NCI-H1694 treated with DMSO at 0.1 percent for 48 hours (cell line): ENCODE measurements at regions not wholly inside any gene's neighbourhood (a gene's known extent, or its start where the extent isn't known, plus 50 kb on each side); places are given as distances from the start of the nearest gene placed in this dataset.

Source experiments
- DNase-seq: peaks from one replicate; lab custom pipeline; 2025; lab: John Stamatoyannopoulos, UW

DNA sequence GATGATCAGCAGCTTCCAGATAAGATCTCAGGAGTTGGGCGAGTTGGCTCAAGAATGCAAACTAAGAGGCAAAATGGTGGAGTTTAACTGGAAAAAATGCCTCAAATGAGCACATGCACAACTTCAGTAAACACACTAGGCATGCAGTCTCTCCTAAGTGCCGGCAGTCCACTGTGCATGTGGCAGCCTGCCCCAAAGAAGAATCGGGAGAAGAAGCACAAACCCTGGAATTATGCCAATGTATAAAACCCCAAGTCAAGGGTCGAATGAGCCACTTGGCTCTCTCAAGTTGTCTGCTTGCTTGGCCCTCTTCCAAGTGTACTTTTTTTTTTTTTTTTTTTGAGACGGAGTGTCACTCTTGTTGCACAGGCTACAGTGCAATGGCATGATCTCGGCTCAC is 53.3 kb upstream of the SLITRK1 start:
- no peak for DNase-seq
